K562 (cell line): ENCODE measurements at regions not wholly inside any gene's neighbourhood (a gene's known extent, or its start where the extent isn't known, plus 50 kb on each side); places are given as distances from the start of the nearest gene placed in this dataset.

Source experiments
- ATAC-seq: fragments of 200-7000 bp; cut with Tn5 transposase; 3 replicates; pipeline ENCODE4 v1.9.1; 2020; ENCODE audit warnings: moderate library complexity
- BruUV-seq: library from RNA; stranded (reverse); fragments of 400-500 nt; replicated peaks from 2 replicates; lab custom pipeline; 2021; lab: Mats Ljungman, UMichigan
- CTCF ChIA-PET: fragments of 300-600 bp; formaldehyde crosslinking; extraction: SDS; loops from one replicate; lab custom pipeline; 2021; ENCODE audit warnings: low intra/inter-chr PET ratio; lab: Yijun Ruan, JAX
- POLR2A ChIA-PET: fragments of 300-600, 350-650 bp; sonication (Branson Sonifier 250); formaldehyde crosslinking; extraction: SDS; loops from one replicate; lab custom pipeline; 2021; ENCODE audit warnings: antibody characterized with exemption, inconsistent platforms; lab: Yijun Ruan, JAX
- DNase-seq, 4 experiments: peaks; one replicate each; pipeline versions ENCODE4 v3.0.0 to v3.0.0-alpha.2; 2011 to 2018; ENCODE audit warnings: low spot score in 3 of 4, mixed read lengths in 3 of 4; ENCODE audit errors: extremely low read depth in 1 of 4
- FAIRE-seq: peaks from 2 replicates; lab custom pipeline; 2011; peaks lifted over from hg19 to GRCh38; lab: Jason Lieb, UNC
- H2AFZ ChIP-seq: 2 replicates; pipeline ENCODE4 v1.6.0; 2011; ENCODE audit warnings: low read depth, low read length, control low read depth, inconsistent platforms
- H3K27ac ChIP-seq: fragments of 200-600 bp; 3 replicates; pipeline ENCODE4 v1.8.0; 2011; ENCODE audit warnings: low read depth, mild to moderate bottlenecking, control low read depth, inconsistent platforms, low read length, moderate library complexity, mixed read lengths; ENCODE audit errors: extremely low read depth
- H3K27me3 ChIP-seq, 2 experiments: fragments of 300-600 bp in 1 of 2; 2 replicates in 1 of 2; 3 replicates in 1 of 2; pipeline versions ENCODE4 v1.6.0 to v1.8.0; 2011; ENCODE audit warnings: inconsistent platforms in 2 of 2, low read length in 2 of 2, mild to moderate bottlenecking in 1 of 2, mixed read lengths in 1 of 2, moderate library complexity in 1 of 2; ENCODE audit not compliant: control insufficient read depth in 2 of 2, insufficient read depth in 2 of 2
- H3K36me3 ChIP-seq: fragments of 300-600 bp; 3 replicates; pipeline ENCODE4 v1.8.0; 2011; ENCODE audit warnings: mild to moderate bottlenecking, low read length, inconsistent platforms; ENCODE audit not compliant: control insufficient read depth, insufficient read depth
- H3K4me1 ChIP-seq, 2 experiments: fragments of 200-600 bp in 1 of 2; replicated peaks in 1 of 2; 2 replicates in 1 of 2; 3 replicates in 1 of 2; pipeline versions ENCODE4 v1.5.1 to v1.8.0; 2011; ENCODE audit warnings: inconsistent platforms in 2 of 2, low read length in 2 of 2, mild to moderate bottlenecking in 1 of 2, mixed read lengths in 1 of 2, moderate library complexity in 1 of 2; ENCODE audit not compliant: control insufficient read depth in 2 of 2, insufficient read depth in 2 of 2
- H3K4me2 ChIP-seq: 2 replicates; pipeline ENCODE4 v1.6.1; 2011; ENCODE audit warnings: low read length, control low read depth, inconsistent platforms, mixed read lengths; ENCODE audit not compliant: insufficient read depth
- H3K4me3 ChIP-seq: fragments of 200-600 bp; sonication (generic), shearing (Covaris generic); 2 replicates; pipeline ENCODE4 v1.5.1; 2016; ENCODE audit warnings: control low read depth, inconsistent platforms
- H3K79me2 ChIP-seq: fragments of 200-600 bp; 3 replicates; pipeline ENCODE4 v1.8.0; 2011; ENCODE audit warnings: low read length, inconsistent platforms; ENCODE audit not compliant: control insufficient read depth, insufficient read depth
- H3K9ac ChIP-seq, 2 experiments: 2 replicates each; pipeline versions ENCODE4 v1.6.0 to v1.6.1; 2011; ENCODE audit warnings: low read depth in 2 of 2, low read length in 2 of 2, control low read depth in 1 of 2, inconsistent platforms in 1 of 2, mild to moderate bottlenecking in 1 of 2, mixed read lengths in 1 of 2; ENCODE audit not compliant: insufficient read depth in 1 of 2
- H3K9me1 ChIP-seq: one replicate; pipeline ENCODE4 v1.6.0; 2011; ENCODE audit warnings: inconsistent platforms, mild to moderate bottlenecking, low read length, moderate library complexity; ENCODE audit not compliant: control insufficient read depth, insufficient read depth
- H3K9me3 ChIP-seq: replicated peaks from 2 replicates; pipeline ENCODE4 v1.5.1; 2011; ENCODE audit warnings: low read depth, low read length, inconsistent platforms; ENCODE audit not compliant: control insufficient read depth, insufficient read depth
- H4K20me1 ChIP-seq: replicated peaks from 2 replicates; pipeline ENCODE4 v1.6.1; 2011; ENCODE audit warnings: low read length, inconsistent platforms, mixed read lengths; ENCODE audit not compliant: control insufficient read depth, insufficient read depth
- ARID1B ChIP-seq: fragments of 450-650 bp; IDR thresholded peaks from 2 replicates; pipeline ENCODE4 v1.6.1; 2016; ENCODE audit warnings: antibody characterized with exemption, mild to moderate bottlenecking, inconsistent platforms
- BDP1 ChIP-seq: IDR thresholded peaks from 3 replicates; pipeline ENCODE4 v1.6.1; 2011; ENCODE audit not compliant: insufficient read length, insufficient read depth
- CUX1 ChIP-seq: fragments of 200-800 bp; sonication (Bioruptor generic); IDR thresholded peaks from 2 replicates; pipeline ENCODE4 v1.6.1; 2016; ENCODE audit warnings: missing genetic modification characterization, missing compliant biosample characterization
- GATAD2A ChIP-seq: fragments of 450-650 bp; IDR thresholded peaks from 2 replicates; pipeline ENCODE4 v1.6.1; 2017
- HCFC1 ChIP-seq: IDR thresholded peaks from 2 replicates; pipeline ENCODE4 v1.6.1; 2012; ENCODE audit warnings: low read depth, low read length, improper control_type of control experiment
- HDGF ChIP-seq: fragments of 450-650 bp; IDR thresholded peaks from 2 replicates; pipeline ENCODE4 v1.6.1; 2016
- MNT ChIP-seq, 2 experiments: fragments of 450-650 bp; conservative IDR thresholded peaks; 2 replicates each; pipeline ENCODE4 v1.6.1; 2017; ENCODE audit warnings: mild to moderate bottlenecking in 2 of 2, moderate library complexity in 2 of 2
- NR2C1 ChIP-seq, 2 experiments: fragments of 450-650 bp; IDR thresholded peaks; 2 replicates each; pipeline ENCODE4 v1.6.1; 2017; ENCODE audit warnings: mild to moderate bottlenecking in 2 of 2, antibody characterized with exemption in 1 of 2, inconsistent platforms in 1 of 2, missing compliant biosample characterization in 1 of 2, missing genetic modification characterization in 1 of 2
- OTX1 ChIP-seq: fragments of 450-650 bp; formaldehyde crosslinking; IDR thresholded peaks from 2 replicates; pipeline ENCODE4 v1.4.0; 2022; ENCODE audit warnings: mild to moderate bottlenecking
- POLR2B ChIP-seq: fragments of 450-650 bp; IDR thresholded peaks from 2 replicates; pipeline ENCODE4 v1.6.1; 2018; ENCODE audit warnings: low read depth; ENCODE audit not compliant: partially characterized antibody
- SETDB1 ChIP-seq: IDR thresholded peaks from one replicate; pipeline ENCODE4 v1.6.1; 2012; ENCODE audit warnings: low read length, control low read depth, inconsistent platforms
- TAF7 ChIP-seq: fragments of 450-650 bp; IDR thresholded peaks from 2 replicates; pipeline ENCODE4 v1.6.1; 2016; ENCODE audit warnings: missing genetic modification characterization, missing compliant biosample characterization
- TEAD2 ChIP-seq: fragments of 450-650 bp; IDR thresholded peaks from 2 replicates; pipeline ENCODE4 v1.6.1; 2016; ENCODE audit warnings: missing genetic modification characterization, control low read depth, missing compliant biosample characterization
- USF2 ChIP-seq: sonication (generic); formaldehyde crosslinking; IDR thresholded peaks from 2 replicates; pipeline ENCODE4 v1.5.0; 2020; ENCODE audit warnings: missing genetic modification reagents
- ZNF780A ChIP-seq: fragments of 250-450 bp; sonication (Bioruptor Pico); IDR thresholded peaks from 2 replicates; pipeline ENCODE4 v1.5.0; 2021; ENCODE audit warnings: mild to moderate bottlenecking
- WGBS: fragments of 100-300 bp; shearing (Covaris generic); methylation state at CpG from one replicate; pipeline ENCODE4 v1.1.6; 2016; ENCODE audit warnings: low coverage, mixed read lengths; ENCODE audit not compliant: insufficient coverage; ENCODE audit errors: missing lambda C conversion rate; 5-methylcytosine and 5-hydroxymethylcytosine counted together
- in situ Hi-C: fragments of 300-500 bp; cut with MboI; formaldehyde crosslinking; loops from 4 replicates; pipeline ENCODE4 v1.15.0; 2018; ENCODE audit warnings: inconsistent platforms, mixed read lengths
- intact Hi-C: fragments of 100-400 bp; cut with micrococcal nuclease; formaldehyde crosslinking; loops from 2 replicates; pipeline ENCODE4 v1.14.2; 2022

GRCh38 chr10:57627642-57628178 is 640.0 kb downstream of the IPMK start (continued):
- TF ChIP-seq MNT (conservative IDR thresholded peaks at IDR 0.05) (no peak), HDGF (no peak), ARID1B (no peak), USF2 (CRISPR knock-in tag) (no peak), TEAD2 (tag) (no peak), BDP1 (no peak), TAF7 (tag) (no peak), NR2C1 (IDR thresholded peaks at IDR 0.05) (no peak), NR2C1 (tag; IDR thresholded peaks at IDR 0.05) (no peak)

- no TSS peak for BruUV-seq
- Histone ChIP-seq H2AFZ (no peak overlapping the region), H3K79me2 (no peaks in the 10 kb centered on the region), H4K20me1 (no peaks in the 10 kb centered on the region), H3K9me1 (no peaks in the 10 kb centered on the region), H3K9ac (no peak overlapping the region), H3K9me3 (no peaks in the 10 kb centered on the region; the same call in 1 of the 2 replicates), H3K27me3 (no peaks in the 10 kb centered on the region), H3K4me2 (no peak overlapping the region), H3K4me1 (no peaks in the 10 kb centered on the region), H3K36me3 (no peaks in the 10 kb centered on the region), H3K27ac (no peak overlapping the region), H3K4me3 (no peak overlapping the region)
- no peak for ATAC-seq
- no peak for DNase-seq
- 6% methylated on average over 5 of the region's 5 CpGs for WGBS
- in situ Hi-C loops (no loop called here), intact Hi-C loops (no loop called here)
- ChIA-PET CTCF (no interaction called here), POLR2A (no interaction called here)
- FAIRE-seq, result no peak
- no peak for TF ChIP-seq POLR2B
- no peak for TF ChIP-seq CUX1 (CRISPR knock-in tag)
- no peak for TF ChIP-seq HCFC1
- no peak for TF ChIP-seq OTX1 (CRISPR knock-in tag)
- TF ChIP-seq GATAD2A, result no peak
- no peak for TF ChIP-seq ZNF780A
- TF ChIP-seq SETDB1, result no peak
Observed at GRCh38 chr10:57624856-57625592, 642.7 kb downstream of the IPMK start.
